Activated CD4-positive, alpha-beta T cell treated with anti-CD3 and anti-CD28 coated beads, Interleukin-2, amount 50 U/mL, for 48 hours (primary cell): ENCODE measurements at regions not wholly inside any gene's neighbourhood (a gene's known extent, or its start where the extent isn't known, plus 50 kb on each side); places are given as distances from the start of the nearest gene placed in this dataset.

ENCODE experiments used
- DNase-seq, 2 experiments: peaks; one replicate each; pipeline ENCODE4 v3.0.0-alpha.2; 2020

GRCh38 chr7:18202315-18203045 lies 174.8 kb upstream of the PRPS1L1 start:
- DNase-seq, result no peak

- no peak for DNase-seq
Measured at GRCh38 chr7:18206331-18206730, 178.7 kb upstream of the PRPS1L1 start.

- no peak for DNase-seq
Measured at GRCh38 chr7:18208921-18209320, 181.3 kb upstream of the PRPS1L1 start.

- DNase-seq, result no peak
Measured at GRCh38 chr7:18210377-18210776, 182.7 kb upstream of the PRPS1L1 start.

- DNase-seq, result no peak
Measured at GRCh38 chr7:18210788-18211187, 183.1 kb upstream of the PRPS1L1 start.

- no peak for DNase-seq
Measured at GRCh38 chr7:18212308-18212707, 184.7 kb upstream of the PRPS1L1 start.

GRCh38 chr7:18212758-18213157 lies 185.1 kb upstream of the PRPS1L1 start:
- no peak for DNase-seq

GRCh38 chr7:18213652-18214051 lies 186.0 kb upstream of the PRPS1L1 start:
- DNase-seq, result no peak

- DNase-seq, result no peak
Measured at GRCh38 chr7:18216270-18216669, 188.6 kb upstream of the PRPS1L1 start.

- DNase-seq, result no peak
Measured at GRCh38 chr7:18221377-18222293, 194.0 kb upstream of the PRPS1L1 start.

- DNase-seq, result no peak
Measured at GRCh38 chr7:18222636-18223035, 195.0 kb upstream of the PRPS1L1 start.

- DNase-seq, result no peak
Measured at GRCh38 chr7:18224138-18224537, 196.5 kb upstream of the PRPS1L1 start.

- no peak for DNase-seq
Measured at GRCh38 chr7:18225067-18225466, 197.4 kb upstream of the PRPS1L1 start.

- no peak for DNase-seq
Measured at GRCh38 chr7:18226598-18226997, 199.0 kb upstream of the PRPS1L1 start.

- no peak for DNase-seq
Measured at GRCh38 chr7:18228686-18229085, 201.0 kb upstream of the PRPS1L1 start.

- DNase-seq, result no peak
Measured at GRCh38 chr7:18230271-18230670, 202.6 kb upstream of the PRPS1L1 start.

GRCh38 chr7:18231854-18232253 lies 204.2 kb upstream of the PRPS1L1 start:
- DNase-seq, result no peak

- no peak for DNase-seq
Measured at GRCh38 chr7:18234519-18234918, 206.9 kb upstream of the PRPS1L1 start.

- no peak for DNase-seq
Measured at GRCh38 chr7:18235819-18236218, 208.2 kb upstream of the PRPS1L1 start.

GRCh38 chr7:18239212-18239611 lies 211.6 kb upstream of the PRPS1L1 start:
- no peak for DNase-seq

GRCh38 chr7:18241543-18242231 lies 214.0 kb upstream of the PRPS1L1 start:
- no peak for DNase-seq

- no peak for DNase-seq
Measured at GRCh38 chr7:18243731-18244130, 216.1 kb upstream of the PRPS1L1 start.

GRCh38 chr7:18250133-18250532 lies 222.5 kb upstream of the PRPS1L1 start:
- no peak for DNase-seq

- DNase-seq, result no peak
Measured at GRCh38 chr7:18257711-18258110, 230.1 kb upstream of the PRPS1L1 start.
